Osteoblast (primary cell): ENCODE measurements at regions not wholly inside any gene's neighbourhood (a gene's known extent, or its start where the extent isn't known, plus 50 kb on each side); places are given as distances from the start of the nearest gene placed in this dataset.

Experiments
- DNase-seq: peaks from one replicate; pipeline ENCODE4 v3.0.0; 2011; ENCODE audit warnings: low spot score, mixed read lengths; ENCODE audit not compliant: insufficient read length; ENCODE audit errors: missing footprints
- H2AFZ ChIP-seq: 2 replicates; pipeline ENCODE4 v1.6.0; 2011; ENCODE audit warnings: mild to moderate bottlenecking, low read length
- H3K27ac ChIP-seq: 2 replicates; pipeline ENCODE4 v1.5.1; 2011; ENCODE audit warnings: mild to moderate bottlenecking, low read depth, low read length, moderate library complexity
- H3K27me3 ChIP-seq: 2 replicates; pipeline ENCODE4 v1.6.0; 2012; ENCODE audit warnings: mild to moderate bottlenecking, control low read depth, inconsistent platforms, low read length, moderate library complexity; ENCODE audit not compliant: insufficient read depth
- H3K36me3 ChIP-seq: 2 replicates; pipeline ENCODE4 v1.5.1; 2011; ENCODE audit warnings: mild to moderate bottlenecking, low read length, control low read depth, moderate library complexity; ENCODE audit not compliant: insufficient read depth
- H3K4me1 ChIP-seq: 2 replicates; pipeline ENCODE4 v1.5.1; 2011; ENCODE audit warnings: mild to moderate bottlenecking, low read length, control low read depth, moderate library complexity; ENCODE audit not compliant: insufficient read depth
- H3K4me2 ChIP-seq: 2 replicates; pipeline ENCODE4 v1.6.0; 2011; ENCODE audit warnings: mild to moderate bottlenecking, low read length; ENCODE audit not compliant: insufficient read depth
- H3K4me3 ChIP-seq: fragments of 200-600 bp; sonication (generic); 3 replicates; pipeline ENCODE4 v1.5.1; 2012; ENCODE audit warnings: mild to moderate bottlenecking, low read length, inconsistent platforms; ENCODE audit not compliant: insufficient read depth
- H3K79me2 ChIP-seq: 2 replicates; pipeline ENCODE4 v1.6.0; 2012; ENCODE audit warnings: mild to moderate bottlenecking, low read length, control low read depth, inconsistent platforms; ENCODE audit not compliant: insufficient read depth
- H3K9me3 ChIP-seq: 2 replicates; pipeline ENCODE4 v1.5.1; 2011; ENCODE audit warnings: low read depth, low read length, control low read depth
- H4K20me1 ChIP-seq: 2 replicates; pipeline ENCODE4 v1.6.0; 2012; ENCODE audit warnings: mild to moderate bottlenecking, low read length, control low read depth; ENCODE audit not compliant: insufficient read depth
- CTCF ChIP-seq: IDR thresholded peaks from 2 replicates; pipeline ENCODE4 v1.5.1; 2011; ENCODE audit warnings: mild to moderate bottlenecking, low read depth, low read length, moderate library complexity; ENCODE audit errors: extremely low read depth

GRCh38 chr6:9978480-9978879, 436.4 kb downstream of the TFAP2A start:
- Histone ChIP-seq H3K4me1 (no peaks in the 10 kb centered on the region), H3K4me3 (no peak overlapping the region), H3K27me3 (no peaks in the 10 kb centered on the region), H2AFZ (no peak overlapping the region), H4K20me1 (no peaks in the 10 kb centered on the region), H3K79me2 (no peaks in the 10 kb centered on the region), H3K4me2 (no peak overlapping the region), H3K36me3 (no peaks in the 10 kb centered on the region), H3K9me3 (peaks cover 2% of the 10 kb centered on the region), H3K27ac (no peak overlapping the region)
- TF ChIP-seq CTCF = no peak
- no peak for DNase-seq

DNA sequence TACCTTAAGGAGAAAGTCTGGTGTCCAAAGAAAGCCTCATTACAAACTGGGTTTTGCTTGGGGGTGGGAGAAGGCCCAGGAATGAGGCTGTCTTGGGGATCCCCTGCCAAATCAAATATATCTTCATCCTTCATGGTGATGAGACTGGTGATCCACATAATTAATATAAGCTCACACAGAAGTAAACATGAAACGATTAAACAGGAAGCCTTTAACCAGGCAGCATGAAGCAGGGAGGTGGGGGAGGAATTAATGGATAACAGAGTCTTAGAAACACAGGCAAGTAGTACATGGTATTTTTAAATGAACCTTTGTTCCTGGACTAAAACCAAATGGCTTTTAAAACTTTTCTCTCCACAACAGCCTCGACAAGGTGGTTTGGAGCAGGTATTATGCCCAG, 437.5 kb downstream of the TFAP2A start:
- no peak for TF ChIP-seq CTCF
- Histone ChIP-seq H3K4me3 (no peak overlapping the region), H4K20me1 (no peaks in the 10 kb centered on the region), H2AFZ (no peak overlapping the region), H3K4me1 (no peaks in the 10 kb centered on the region), H3K27me3 (no peaks in the 10 kb centered on the region), H3K9me3 (peaks cover 2% of the 10 kb centered on the region), H3K36me3 (no peaks in the 10 kb centered on the region), H3K27ac (no peak overlapping the region), H3K4me2 (no peak overlapping the region), H3K79me2 (no peaks in the 10 kb centered on the region)
- DNase-seq = no peak

GRCh38 chr6:9961646-9962045, 453.2 kb downstream of the TFAP2A start:
- Histone ChIP-seq H3K36me3 (no peaks in the 10 kb centered on the region), H3K4me2 (no peak overlapping the region), H2AFZ (no peak overlapping the region), H3K4me3 (no peak overlapping the region), H4K20me1 (no peaks in the 10 kb centered on the region), H3K79me2 (no peaks in the 10 kb centered on the region), H3K27me3 (no peaks in the 10 kb centered on the region), H3K27ac (no peak overlapping the region), H3K9me3 (no peaks in the 10 kb centered on the region), H3K4me1 (no peaks in the 10 kb centered on the region)
- no peak for TF ChIP-seq CTCF
- DNase-seq = no peak

DNA sequence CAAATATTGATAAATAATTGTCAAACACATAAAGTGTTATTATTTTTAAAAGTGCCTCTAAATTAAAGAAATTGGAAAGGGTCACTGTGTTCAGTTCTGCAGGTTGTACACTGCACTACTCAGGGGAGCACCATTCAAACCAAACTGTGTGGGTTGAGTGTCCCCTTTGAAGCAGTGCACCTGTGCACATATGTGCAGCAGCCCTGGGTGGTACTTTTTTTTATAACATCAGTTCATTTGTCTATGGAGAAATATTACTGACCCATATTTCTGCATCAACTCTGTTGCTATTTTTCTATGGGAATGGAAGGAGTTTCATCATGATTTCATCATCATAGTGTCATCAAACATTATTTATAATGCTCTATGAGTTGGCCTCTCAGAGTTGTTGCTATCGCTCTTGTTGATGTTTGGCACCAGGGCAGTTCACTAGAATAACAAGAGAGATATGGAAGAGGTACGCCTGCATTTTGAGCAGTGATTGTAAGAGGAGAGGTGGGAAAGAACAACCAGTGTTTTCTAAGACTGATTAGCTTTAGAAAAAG, 457.6 kb downstream of the TFAP2A start:
- Histone ChIP-seq H2AFZ (no peak overlapping the region), H3K4me1 (no peaks in the 10 kb centered on the region), H4K20me1 (no peaks in the 10 kb centered on the region), H3K36me3 (no peaks in the 10 kb centered on the region), H3K4me2 (no peak overlapping the region), H3K79me2 (no peaks in the 10 kb centered on the region), H3K9me3 (no peaks in the 10 kb centered on the region), H3K4me3 (no peak overlapping the region), H3K27me3 (no peaks in the 10 kb centered on the region), H3K27ac (no peak overlapping the region)
- no peak for DNase-seq
- TF ChIP-seq CTCF = no peak
